Left lung (tissue), 4 donors: ENCODE measurements at regions not wholly inside any gene's neighbourhood (a gene's known extent, or its start where the extent isn't known, plus 50 kb on each side); places are given as distances from the start of the nearest gene placed in this dataset.

Experiments used
- ATAC-seq: fragments of 200-7000 bp; cut with Tn5 transposase; one replicate; pipeline ENCODE4 v1.9.1; 2020; ENCODE audit warnings: moderate library complexity
- DNase-seq, 4 donors: peaks; one replicate each; pipeline ENCODE4 v3.0.0-alpha.2; 2013 to 2020
- H3K27ac ChIP-seq, 2 donors: fragments of 200-600 bp; sonication (generic) in 1 of 2; one replicate each; pipeline versions ENCODE4 v1.5.0 to v1.8.0; 2020 to 2021
- H3K27me3 ChIP-seq, 2 donors: fragments of 200-600 bp; sonication (generic) in 1 of 2; one replicate each; pipeline versions ENCODE4 v1.5.0 to v1.8.0; 2020 to 2021
- H3K36me3 ChIP-seq, 2 donors: fragments of 200-600 bp; sonication (generic) in 1 of 2; one replicate each; pipeline versions ENCODE4 v1.5.0 to v1.8.0; 2020 to 2021
- H3K4me1 ChIP-seq, 2 donors: fragments of 200-600 bp; one replicate each; pipeline ENCODE4 v1.8.0; 2021
- H3K4me3 ChIP-seq, 2 donors: fragments of 200-600 bp; sonication (generic) in 1 of 2; one replicate each; pipeline versions ENCODE4 v1.5.0 to v1.8.0; 2020 to 2021; ENCODE audit warnings: mild to moderate bottlenecking in 1 of 2
- H3K9me3 ChIP-seq, 2 donors: fragments of 200-600 bp; sonication (generic) in 1 of 2; one replicate each; pipeline versions ENCODE4 v1.5.0 to v1.8.0; 2020 to 2021
- CTCF ChIP-seq, 2 donors: fragments of 200-600 bp; sonication (generic) in 1 of 2; IDR thresholded peaks; one replicate each; pipeline versions ENCODE4 v1.5.0 to v1.8.0; 2021; ENCODE audit warnings: antibody characterized with exemption in 2 of 2
- intact Hi-C, 2 donors: fragments of 100-400 bp; cut with DNase I; formaldehyde crosslinking; loops; one replicate each; pipeline versions ENCODE4 v1.11.2 to v1.14.2; 2022
- donor health status: DM: no; HTN: yes; CAD: no.
- donor health status: DM: no; HTN: no; CAD: no.

- Histone ChIP-seq H3K36me3 (no peaks in the 10 kb centered on the region), H3K4me3 (no peak overlapping the region), H3K27ac (no peak overlapping the region), H3K27me3 (no peaks in the 10 kb centered on the region), H3K4me1 (no peaks in the 10 kb centered on the region), H3K9me3 (peaks cover 0 to 2% of the 10 kb centered on the region in 2 donors)
- DNase-seq (no peak), ATAC-seq (peak; percentile 41)
- intact Hi-C loops, result no loop called here
- no peak for TF ChIP-seq CTCF (IDR thresholded peaks at IDR 0.05)
Observed at GRCh38 chr3:99246010-99246654, 344.6 kb upstream of the DCBLD2 start.

GRCh38 chr3:99242271-99242670 is 340.8 kb upstream of the DCBLD2 start:
- Histone ChIP-seq H3K9me3 (peaks cover 0 to 2% of the 10 kb centered on the region in 2 donors), H3K36me3 (no peaks in the 10 kb centered on the region), H3K4me3 (no peak overlapping the region), H3K27ac (no peak overlapping the region), H3K27me3 (no peaks in the 10 kb centered on the region), H3K4me1 (no peaks in the 10 kb centered on the region)
- intact Hi-C loops, result no loop called here
- ATAC-seq (no peak), DNase-seq (no peak)
- no peak for TF ChIP-seq CTCF (IDR thresholded peaks at IDR 0.05)

GRCh38 chr3:99240700-99241099 is 339.2 kb upstream of the DCBLD2 start:
- Histone ChIP-seq H3K9me3 (peaks cover 0 to 2% of the 10 kb centered on the region in 2 donors), H3K27ac (no peak overlapping the region), H3K4me1 (no peaks in the 10 kb centered on the region), H3K27me3 (no peaks in the 10 kb centered on the region), H3K36me3 (no peaks in the 10 kb centered on the region), H3K4me3 (no peak overlapping the region)
- ATAC-seq, result no peak
- intact Hi-C loops, result no loop called here
- TF ChIP-seq CTCF (IDR thresholded peaks at IDR 0.05), result no peak
- no peak for DNase-seq

- Histone ChIP-seq H3K4me3 (no peak overlapping the region), H3K9me3 (no peaks in the 10 kb centered on the region), H3K27me3 (no peaks in the 10 kb centered on the region), H3K27ac (no peak overlapping the region), H3K4me1 (no peaks in the 10 kb centered on the region), H3K36me3 (no peaks in the 10 kb centered on the region)
- intact Hi-C loops, result no loop called here
- no peak for TF ChIP-seq CTCF (IDR thresholded peaks at IDR 0.05)
- no peak for DNase-seq
- no peak for ATAC-seq
Observed at GRCh38 chr3:99236576-99236975, 335.1 kb upstream of the DCBLD2 start.

- no peaks in the 10 kb centered on the region for H3K36me3 ChIP-seq
- DNase-seq (no peak), ATAC-seq (no peak)
- no peaks in the 10 kb centered on the region for H3K4me1 ChIP-seq
- H3K27ac ChIP-seq, result no peak overlapping the region
- intact Hi-C loops, result no loop called here
- no peaks in the 10 kb centered on the region for H3K27me3 ChIP-seq
- H3K9me3 ChIP-seq, result no peaks in the 10 kb centered on the region
- H3K4me3 ChIP-seq, result no peak overlapping the region
- TF ChIP-seq CTCF (IDR thresholded peaks at IDR 0.05), result no peak
Observed at GRCh38 chr3:99232696-99233095, 331.2 kb upstream of the DCBLD2 start.
